IPS-NIHi11 (cell line): ENCODE measurements at regions not wholly inside any gene's neighbourhood (a gene's known extent, or its start where the extent isn't known, plus 50 kb on each side); places are given as distances from the start of the nearest gene placed in this dataset.

Experiments
- DNase-seq: peaks from one replicate; pipeline ENCODE4 v3.0.0; 2012; ENCODE audit warnings: mixed read lengths, low spot score

DNA sequence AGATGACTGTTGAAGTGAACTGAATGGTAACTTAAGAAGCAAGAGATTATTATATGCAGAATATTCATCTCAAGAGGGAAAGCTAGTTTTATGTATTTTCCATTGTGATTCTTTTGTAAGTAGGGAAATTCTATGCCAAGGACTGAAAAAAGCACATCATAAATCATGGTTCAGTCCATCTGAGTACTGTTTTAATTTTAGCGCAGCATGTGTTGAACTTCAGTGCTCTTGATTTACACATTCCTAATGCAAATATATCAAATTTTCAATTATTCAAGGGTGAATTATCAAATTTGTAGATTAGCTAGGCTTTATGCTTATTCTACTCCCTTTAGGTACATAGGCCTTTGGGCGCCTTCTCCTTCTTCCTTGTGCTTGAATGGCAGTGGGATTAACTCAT, 50.3 kb upstream of the TCF12 start:
- DNase-seq: no peak

- DNase-seq: no peak
Measured at GRCh38 chr15:56866803-56867202, 51.6 kb upstream of the TCF12 start.

GRCh38 chr15:56857828-56858227, 60.6 kb upstream of the TCF12 start:
- no peak for DNase-seq

DNA sequence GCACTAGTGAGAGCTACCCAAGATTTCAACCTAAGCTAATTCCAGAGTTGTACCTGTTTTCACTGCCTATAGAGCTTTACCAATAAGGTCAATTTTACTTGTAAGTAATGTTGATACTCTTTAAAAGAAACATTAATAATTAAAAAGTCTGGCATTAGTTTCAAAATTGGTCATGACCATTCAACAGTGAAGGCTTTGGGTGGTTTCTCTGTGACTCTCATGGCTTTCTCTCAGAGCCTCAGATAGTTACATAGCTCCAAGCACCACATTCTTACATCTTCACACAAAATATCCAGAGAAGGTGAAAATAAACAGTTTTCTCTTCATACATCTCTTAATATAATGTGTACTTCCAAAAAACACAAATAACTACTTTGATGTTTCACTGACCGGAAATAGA, 61.5 kb upstream of the TCF12 start:
- DNase-seq: no peak

- DNase-seq: no peak
Measured at GRCh38 chr15:56844892-56845291, 73.6 kb upstream of the TCF12 start.

DNA sequence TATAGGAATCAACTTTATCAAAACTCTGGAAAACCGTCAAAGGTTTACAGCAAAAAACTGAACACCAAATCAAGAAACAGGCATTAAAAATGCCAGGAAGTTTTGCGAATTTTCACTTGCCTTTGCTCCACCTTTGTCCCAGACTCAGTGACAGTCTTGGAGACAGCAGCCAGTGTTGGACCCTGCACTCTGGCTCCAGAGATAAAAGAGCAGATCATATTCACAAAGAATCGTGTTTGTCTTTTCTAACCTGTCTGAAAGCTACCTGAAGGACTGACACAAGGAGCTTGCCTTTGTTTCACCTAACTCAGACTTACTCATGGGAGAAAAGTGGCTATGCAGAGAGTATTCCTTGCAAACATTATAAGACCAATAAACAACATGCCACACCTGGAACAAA, 74.0 kb upstream of the TCF12 start:
- DNase-seq: no peak

DNA sequence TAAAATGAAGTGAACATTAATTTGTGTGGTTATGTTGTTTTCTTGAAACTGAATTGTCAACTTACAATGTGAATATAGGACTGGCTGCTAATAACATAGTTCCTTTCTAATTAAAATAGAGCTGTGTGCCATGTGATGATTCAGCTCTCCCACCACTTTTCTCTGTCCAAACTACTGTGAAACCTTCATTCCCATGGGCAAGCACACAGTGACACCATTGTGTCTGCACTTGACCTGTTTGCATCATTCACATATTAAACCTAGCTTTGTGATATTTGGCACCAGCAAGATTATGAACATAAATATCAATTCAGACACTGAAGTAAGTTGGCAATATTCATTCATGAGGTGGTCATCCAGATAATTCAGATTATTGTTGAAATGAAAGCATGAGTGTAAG, 78.8 kb upstream of the TCF12 start:
- DNase-seq: no peak

DNA sequence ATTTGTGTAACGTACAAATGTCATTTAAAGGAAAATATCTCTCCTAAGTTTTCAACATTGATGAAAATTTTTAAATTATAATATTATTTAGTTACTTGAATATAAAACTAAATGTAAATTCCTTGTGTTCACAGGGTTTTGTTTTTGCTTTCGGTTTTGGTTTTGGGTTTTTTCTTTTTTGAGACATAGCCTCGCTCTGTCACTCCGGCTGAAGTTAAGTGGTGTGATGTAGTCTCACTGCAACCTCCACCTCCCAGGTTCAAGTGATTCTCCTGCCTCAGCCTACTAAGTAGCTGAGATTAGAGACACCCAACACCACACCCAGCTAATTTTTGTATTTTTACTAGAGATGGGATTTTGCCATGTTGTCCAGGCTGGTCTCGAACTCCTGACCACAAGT, 79.3 kb upstream of the TCF12 start:
- no peak for DNase-seq

GRCh38 chr15:56838085-56838484, 80.4 kb upstream of the TCF12 start:
- DNase-seq: no peak

DNA sequence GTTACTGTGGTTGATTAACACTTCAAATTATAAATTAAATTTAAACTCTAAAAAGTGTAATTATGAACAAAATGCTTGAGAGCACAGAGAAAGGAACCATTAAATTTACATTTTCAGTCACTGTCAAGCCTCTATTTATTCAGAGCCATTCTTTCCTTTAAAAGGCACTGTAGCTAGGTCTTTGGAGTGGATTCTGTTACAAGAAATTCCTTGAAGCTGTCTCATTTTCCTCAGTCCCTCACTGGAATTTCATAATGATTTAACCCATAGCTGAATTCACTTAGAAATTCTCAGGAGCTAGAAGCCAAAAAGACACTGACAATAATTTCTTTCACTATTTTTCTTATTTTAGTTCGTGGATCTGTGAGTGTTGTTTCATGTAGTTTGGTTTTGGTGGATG, 81.2 kb upstream of the TCF12 start:
- DNase-seq: no peak

- DNase-seq: no peak
Measured at GRCh38 chr15:56835718-56836171, 82.7 kb upstream of the TCF12 start.

DNA sequence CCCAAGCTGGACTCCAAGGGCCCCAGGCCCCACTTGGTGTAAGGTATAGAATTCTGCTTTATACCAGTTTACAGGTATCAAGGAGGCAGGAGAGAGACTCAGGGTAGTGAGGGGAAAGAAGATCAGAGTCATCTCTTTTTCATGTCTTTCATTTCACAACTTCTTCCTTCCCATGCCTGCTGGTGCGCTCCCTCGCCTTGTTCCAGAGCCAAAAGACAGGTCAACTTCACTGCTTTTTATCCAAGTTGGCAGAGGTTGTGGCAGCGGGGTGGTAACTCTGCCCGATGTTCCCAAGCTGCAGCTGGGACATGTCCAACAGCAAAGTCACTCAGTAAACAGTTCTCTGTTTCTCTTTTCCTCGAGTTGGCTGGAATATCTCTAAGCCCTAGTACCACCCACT, 86.3 kb upstream of the TCF12 start:
- no peak for DNase-seq

GRCh38 chr15:56831467-56832005, 86.9 kb upstream of the TCF12 start:
- DNase-seq: no peak

DNA sequence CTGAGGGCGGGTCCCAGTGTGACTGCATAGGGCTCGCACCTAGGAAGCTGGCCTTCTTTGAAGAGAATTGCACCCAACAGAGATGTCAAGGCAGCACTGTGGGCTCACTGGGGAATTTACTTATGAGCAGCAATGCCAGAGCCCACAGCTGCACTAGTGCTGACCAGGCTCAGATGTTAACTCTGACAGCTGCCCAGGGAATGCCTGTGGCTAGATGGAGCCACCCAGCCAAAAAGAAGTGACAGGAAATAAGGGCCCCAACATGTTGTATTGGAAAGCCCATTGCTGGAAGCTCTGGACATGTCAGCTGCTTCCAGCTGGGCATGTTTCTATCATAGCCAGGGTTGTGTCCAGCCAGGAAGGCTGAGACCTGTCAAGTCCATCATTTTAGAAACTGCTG, 90.9 kb upstream of the ZNF280D start:
- no peak for DNase-seq

- peak; percentile 71 for DNase-seq
Measured at GRCh38 chr15:56821721-56822425, 88.6 kb upstream of the ZNF280D start.

DNA sequence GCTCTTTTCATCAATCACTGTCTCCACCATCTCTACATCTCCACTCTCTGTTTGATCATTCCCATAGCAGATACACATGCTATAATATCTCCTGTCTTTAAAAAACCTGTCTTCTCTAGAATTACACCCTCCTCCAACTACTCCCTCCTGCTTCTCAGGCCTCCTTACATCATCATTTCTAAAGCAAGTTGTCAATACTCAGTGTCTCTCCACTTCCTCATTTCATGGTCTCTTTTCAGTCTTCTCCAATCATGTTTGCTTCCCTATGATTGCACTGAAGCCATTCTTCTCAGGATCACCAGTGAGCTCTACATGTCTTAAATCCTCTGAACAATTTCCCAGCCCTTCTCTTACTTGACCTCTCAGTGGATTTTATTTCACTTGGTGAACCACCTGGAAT, 87.0 kb upstream of the ZNF280D start:
- DNase-seq: no peak

GRCh38 chr15:56817321-56818080, 84.2 kb upstream of the ZNF280D start:
- DNase-seq: no peak

DNA sequence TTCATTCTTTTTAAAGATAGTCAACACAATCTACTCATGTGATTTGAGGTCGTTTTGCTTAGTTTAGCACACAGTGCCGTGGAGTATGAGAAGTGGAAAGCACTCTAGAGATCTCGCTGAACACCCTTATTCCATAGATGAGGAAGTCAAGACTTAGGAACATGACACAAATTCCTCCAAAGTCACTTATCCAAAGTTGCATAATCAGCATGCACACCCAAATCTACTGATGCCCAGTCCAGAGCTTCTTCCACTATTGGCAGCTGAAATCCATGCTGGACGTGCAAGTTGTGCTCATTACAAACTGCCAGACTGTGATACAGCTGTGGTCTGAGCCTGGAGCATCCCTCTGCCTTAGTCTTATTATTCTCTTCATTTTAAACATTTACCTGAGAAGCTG, 83.5 kb upstream of the ZNF280D start:
- DNase-seq: no peak

- no peak for DNase-seq
Measured at GRCh38 chr15:56815247-56815646, 81.9 kb upstream of the ZNF280D start.

DNA sequence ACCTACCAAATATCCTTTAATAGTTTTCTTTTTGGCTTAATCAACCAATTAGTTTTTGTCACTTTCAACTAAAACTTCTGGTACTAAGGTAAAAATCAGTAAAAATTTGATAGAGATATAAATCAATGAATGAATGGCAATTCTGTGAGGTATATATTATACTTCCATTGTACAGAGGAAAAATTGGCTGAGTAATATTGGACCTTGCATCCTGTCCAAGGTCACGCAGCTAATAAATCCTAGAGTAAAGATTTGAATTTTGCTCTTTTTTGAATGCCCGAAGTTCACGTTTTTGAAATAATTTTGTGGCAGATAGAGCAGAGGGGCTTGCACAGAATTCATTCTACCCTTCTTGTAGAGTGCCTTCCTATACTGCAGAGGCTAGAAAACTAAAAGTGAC, 81.1 kb upstream of the ZNF280D start:
- DNase-seq: no peak

- DNase-seq: no peak
Measured at GRCh38 chr15:56813995-56814394, 80.7 kb upstream of the ZNF280D start.

- DNase-seq: no peak
Measured at GRCh38 chr15:56812961-56813360, 79.7 kb upstream of the ZNF280D start.

GRCh38 chr15:56812221-56812620, 78.9 kb upstream of the ZNF280D start:
- no peak for DNase-seq

- no peak for DNase-seq
Measured at GRCh38 chr15:56811586-56811985, 78.3 kb upstream of the ZNF280D start.
